HT-29 (cell line): ENCODE measurements at regions not wholly inside any gene's neighbourhood (a gene's known extent, or its start where the extent isn't known, plus 50 kb on each side); places are given as distances from the start of the nearest gene placed in this dataset.

Experiments used
- DNase-seq: peaks from one replicate; pipeline ENCODE4 v3.0.0-alpha.2; 2015; ENCODE audit warnings: low spot score

- DNase-seq: no peak
These were observed 342.5 kb upstream of the JARID2 start for GRCh38 chr6:14903176-14904038.

GRCh38 chr6:14905201-14905600, 340.7 kb upstream of the JARID2 start:
- DNase-seq: no peak

GRCh38 chr6:14906621-14907020, 339.2 kb upstream of the JARID2 start:
- DNase-seq: no peak

- no peak for DNase-seq
These were observed 334.9 kb upstream of the JARID2 start for GRCh38 chr6:14910692-14911547.

GRCh38 chr6:14912226-14912625, 333.6 kb upstream of the JARID2 start:
- DNase-seq: no peak

GRCh38 chr6:14912706-14913105, 333.2 kb upstream of the JARID2 start:
- DNase-seq: no peak

GRCh38 chr6:14913931-14914330, 331.9 kb upstream of the JARID2 start:
- no peak for DNase-seq

- DNase-seq: no peak
These were observed 329.7 kb upstream of the JARID2 start for GRCh38 chr6:14915888-14916832.

GRCh38 chr6:14917109-14917910, 328.6 kb upstream of the JARID2 start:
- DNase-seq: no peak

GRCh38 chr6:14918200-14918907, 327.5 kb upstream of the JARID2 start:
- DNase-seq: no peak

GRCh38 chr6:14919038-14919670, 326.7 kb upstream of the JARID2 start:
- DNase-seq: no peak

- no peak for DNase-seq
These were observed 325.6 kb upstream of the JARID2 start for GRCh38 chr6:14920276-14920675.

GRCh38 chr6:14921170-14921569, 324.7 kb upstream of the JARID2 start:
- no peak for DNase-seq

- no peak for DNase-seq
These were observed 323.8 kb upstream of the JARID2 start for GRCh38 chr6:14921878-14922671.

GRCh38 chr6:14922706-14923460, 323.0 kb upstream of the JARID2 start:
- DNase-seq: no peak

- DNase-seq: no peak
These were observed 321.5 kb upstream of the JARID2 start for GRCh38 chr6:14924126-14925024.
